Right atrium auricular region (tissue), 2 donors: ENCODE measurements at regions not wholly inside any gene's neighbourhood (a gene's known extent, or its start where the extent isn't known, plus 50 kb on each side); places are given as distances from the start of the nearest gene placed in this dataset.
"Not testable (repeated sequence)": the region's sequence is repeated elsewhere in the genome, so short reads cannot be mapped to it uniquely, and the experiment has no call there.

ENCODE experiments used
- DNase-seq: peaks from one replicate; pipeline ENCODE4 v3.0.0-alpha.2; 2019; ENCODE audit warnings: low spot score
- H3K27ac ChIP-seq, 2 donors: fragments of 200-600 bp; sonication (generic); 1 replicate in 1 of 2; 2 replicates in 1 of 2; pipeline ENCODE4 v1.5.1; 2016 to 2019
- H3K27me3 ChIP-seq, 2 donors: fragments of 200-600 bp; sonication (generic); one replicate each; pipeline versions ENCODE4 v1.5.1 to v1.6.0; 2017 to 2019
- H3K36me3 ChIP-seq: fragments of 200-600 bp; sonication (generic); one replicate; pipeline ENCODE4 v1.5.1; 2016
- H3K4me1 ChIP-seq, 2 donors: fragments of 200-600 bp; sonication (generic); one replicate each; pipeline versions ENCODE4 v1.5.1 to v1.6.0; 2017 to 2019
- H3K4me3 ChIP-seq, 2 donors: fragments of 200-600 bp; sonication (generic); 1 replicate in 1 of 2; 2 replicates in 1 of 2; pipeline ENCODE4 v1.5.1; 2017 to 2019; ENCODE audit warnings: mild to moderate bottlenecking in 1 of 2, moderate library complexity in 1 of 2
- H3K9me3 ChIP-seq, 2 donors: fragments of 200-600 bp; sonication (generic); one replicate each; pipeline ENCODE4 v1.5.1; 2019
- CTCF ChIP-seq, 2 donors: fragments of 200-600 bp; sonication (generic); IDR thresholded peaks; one replicate each; pipeline ENCODE4 v1.5.1; 2019; ENCODE audit warnings: antibody characterized with exemption in 2 of 2

- no peak overlapping the region for H3K4me3 ChIP-seq
- H3K27ac ChIP-seq = no peak overlapping the region
- DNase-seq = no peak
- no peaks in the 10 kb centered on the region for H3K9me3 ChIP-seq
- H3K4me1 ChIP-seq = peaks cover 0 to 4% of the 10 kb centered on the region in 2 donors
- no peaks in the 10 kb centered on the region for H3K27me3 ChIP-seq
- H3K36me3 ChIP-seq = no peaks in the 10 kb centered on the region
- no peak for TF ChIP-seq CTCF (IDR thresholded peaks at IDR 0.05)
These were observed 85.0 kb upstream of the IFNGR1 start for GRCh38 chr6:137304020-137304780.

- Histone ChIP-seq H3K27ac (no peak overlapping the region), H3K4me3 (no peak overlapping the region), H3K9me3 (no peaks in the 10 kb centered on the region), H3K4me1 (no peaks in the 10 kb centered on the region), H3K27me3 (no peaks in the 10 kb centered on the region), H3K36me3 (no peaks in the 10 kb centered on the region)
- TF ChIP-seq CTCF (IDR thresholded peaks at IDR 0.05) = no peak
- DNase-seq = no peak
These were observed 84.3 kb upstream of the IFNGR1 start for GRCh38 chr6:137303441-137303840.

GRCh38 chr6:137299681-137300080, 80.5 kb upstream of the IFNGR1 start:
- Histone ChIP-seq H3K9me3 (no peaks in the 10 kb centered on the region), H3K27me3 (no peaks in the 10 kb centered on the region), H3K27ac (no peak overlapping the region), H3K4me3 (no peak overlapping the region), H3K4me1 (no peaks in the 10 kb centered on the region), H3K36me3 (no peaks in the 10 kb centered on the region)
- no peak for TF ChIP-seq CTCF (IDR thresholded peaks at IDR 0.05)
- DNase-seq = no peak

- Histone ChIP-seq H3K4me3 (no peak overlapping the region), H3K27ac (no peak overlapping the region), H3K36me3 (no peaks in the 10 kb centered on the region), H3K27me3 (no peaks in the 10 kb centered on the region), H3K4me1 (no peaks in the 10 kb centered on the region), H3K9me3 (no peaks in the 10 kb centered on the region)
- no peak for TF ChIP-seq CTCF (IDR thresholded peaks at IDR 0.05)
- DNase-seq = no peak
These were observed 78.7 kb upstream of the IFNGR1 start for GRCh38 chr6:137297887-137298286.

- not testable (repeated sequence) for H3K36me3 ChIP-seq, H3K27ac ChIP-seq, H3K4me1 ChIP-seq, H3K9me3 ChIP-seq, H3K27me3 ChIP-seq, H3K4me3 ChIP-seq, DNase-seq
These were observed 73.1 kb upstream of the IFNGR1 start for GRCh38 chr6:137292326-137292725.

GRCh38 chr6:137291441-137291840, 72.3 kb upstream of the IFNGR1 start:
- H3K27ac ChIP-seq = no peak overlapping the region
- no peaks in the 10 kb centered on the region for H3K27me3 ChIP-seq
- no peak for TF ChIP-seq CTCF (IDR thresholded peaks at IDR 0.05)
- DNase-seq = no peak
- no peaks in the 10 kb centered on the region for H3K36me3 ChIP-seq
- H3K4me3 ChIP-seq = no peak overlapping the region
- H3K4me1 ChIP-seq = no peaks in the 10 kb centered on the region
- no peaks in the 10 kb centered on the region for H3K9me3 ChIP-seq
